HG02981 (cell line): ENCODE measurements at regions not wholly inside any gene's neighbourhood (a gene's known extent, or its start where the extent isn't known, plus 50 kb on each side); places are given as distances from the start of the nearest gene placed in this dataset.
"Not testable (repeated sequence)": the region's sequence is repeated elsewhere in the genome, so short reads cannot be mapped to it uniquely, and the experiment has no call there.

Experiments used
- ATAC-seq: cut with Tn5 transposase; IDR thresholded peaks from one replicate; pipeline ENCODE4 v1.9.1; 2021; ENCODE audit warnings: mild to moderate bottlenecking, moderate library complexity; ENCODE audit not compliant: unreplicated experiment

DNA sequence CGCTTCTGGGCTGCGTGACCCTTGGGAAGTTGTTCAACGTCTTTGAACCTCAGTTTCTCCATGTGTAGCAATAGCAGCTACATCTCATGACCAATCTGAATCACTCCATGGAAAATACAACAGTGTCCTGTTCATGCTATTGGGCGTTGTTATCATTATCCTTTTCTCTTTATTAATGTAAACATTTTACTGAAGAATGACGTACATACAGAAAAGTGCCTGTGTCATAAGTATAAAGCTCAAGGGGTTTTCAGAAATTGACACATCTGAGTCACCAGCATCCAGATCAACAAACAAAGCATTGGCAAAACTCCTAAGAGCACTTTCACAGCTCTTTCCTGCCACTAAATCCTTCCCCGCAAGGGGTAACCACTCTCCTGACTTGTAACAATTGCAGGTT lies 438.4 kb downstream of the XYLT1 start:
- no peak for ATAC-seq

DNA sequence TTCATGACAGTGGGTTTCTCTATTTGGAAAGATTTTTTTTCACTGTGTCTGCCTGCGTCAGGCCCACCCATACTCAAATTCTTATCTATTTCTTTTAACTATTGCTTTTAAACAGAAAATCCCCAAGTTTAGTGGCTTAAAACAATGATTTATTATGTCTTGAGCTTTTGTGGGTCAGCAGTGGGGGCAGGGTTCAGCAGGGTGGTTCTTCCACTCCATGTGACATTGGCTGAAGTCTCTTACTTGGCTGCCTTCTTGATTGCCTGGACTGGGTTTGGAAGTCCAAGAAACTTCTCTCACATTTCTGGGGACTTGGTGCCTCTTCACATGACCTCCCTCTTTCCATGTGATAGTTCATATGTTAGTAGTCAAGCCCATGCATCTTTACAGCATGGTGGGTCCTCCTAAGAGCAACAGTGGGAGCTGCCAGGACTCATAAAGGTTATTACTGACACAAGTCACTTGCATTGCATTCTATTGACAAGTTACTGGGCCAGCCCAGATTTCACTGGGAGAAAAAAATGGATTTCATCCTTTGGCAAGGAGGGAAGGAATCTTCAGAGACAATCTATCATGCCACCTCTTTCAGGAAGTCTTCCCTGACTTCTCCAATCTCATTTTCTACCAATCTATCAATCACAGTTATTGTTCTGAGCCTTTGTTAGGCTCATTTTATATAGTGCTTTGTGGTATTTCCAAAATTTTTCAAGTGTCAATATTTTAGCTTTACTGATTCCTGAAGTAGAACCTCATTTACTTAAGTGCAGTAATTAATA lies 436.1 kb downstream of the XYLT1 start:
- no peak for ATAC-seq

DNA sequence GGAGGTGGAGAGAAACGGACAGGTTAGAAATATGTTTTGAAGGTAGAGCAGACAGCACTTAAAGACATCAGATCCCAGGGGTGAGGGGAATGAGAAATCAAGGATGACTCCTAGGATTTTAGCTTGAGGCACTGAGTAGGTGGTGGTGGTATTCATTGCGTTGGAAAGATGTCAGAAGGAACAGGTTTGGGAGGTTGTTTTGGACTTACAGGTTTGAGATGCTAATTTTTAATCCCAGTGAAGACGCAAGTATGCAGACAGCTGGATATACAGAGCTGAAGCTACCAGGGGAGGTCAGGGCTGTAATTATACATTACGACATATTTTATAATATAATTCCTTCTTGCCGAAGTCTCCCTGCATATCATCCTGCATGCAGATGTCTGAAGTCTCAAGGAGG lies 433.3 kb downstream of the XYLT1 start:
- no peak for ATAC-seq

DNA sequence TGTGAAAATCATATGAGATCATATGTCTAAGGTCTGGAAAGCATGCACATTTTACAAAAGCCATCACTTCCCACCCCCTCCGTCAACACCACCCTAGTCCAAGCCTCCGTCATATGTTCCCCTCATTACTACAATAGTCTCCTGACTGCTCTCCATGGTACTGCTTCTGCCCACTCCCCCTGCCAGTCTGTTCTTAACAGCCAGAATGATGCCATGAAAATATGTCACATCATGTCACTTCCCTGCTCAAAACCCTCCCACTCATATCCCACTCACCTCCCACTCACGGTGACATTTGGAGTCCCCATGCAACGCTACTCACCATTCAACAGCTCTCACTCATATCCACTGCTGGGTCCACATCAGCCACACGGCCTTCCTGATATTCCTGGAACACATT lies 432.3 kb downstream of the XYLT1 start:
- ATAC-seq = no peak

DNA sequence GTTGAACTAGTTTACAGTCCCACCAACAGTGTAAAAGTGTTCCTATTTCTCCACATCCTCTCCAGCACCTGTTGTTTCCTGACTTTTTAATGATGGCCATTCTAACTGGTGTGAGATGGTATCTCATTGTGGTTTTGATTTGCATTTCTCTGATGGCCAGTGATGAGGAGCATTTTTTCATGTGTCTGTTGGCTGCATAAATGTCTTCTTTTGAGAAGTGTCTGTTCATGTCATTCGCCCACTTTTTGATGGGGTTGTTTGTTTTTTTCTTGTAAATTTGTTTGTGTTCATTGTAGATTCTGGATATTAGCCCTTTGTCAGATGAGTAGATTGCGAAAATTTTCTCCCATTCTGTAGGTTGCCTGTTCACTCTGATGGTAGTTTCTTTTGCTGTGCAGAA lies 421.7 kb downstream of the XYLT1 start:
- ATAC-seq = not testable (repeated sequence)

DNA sequence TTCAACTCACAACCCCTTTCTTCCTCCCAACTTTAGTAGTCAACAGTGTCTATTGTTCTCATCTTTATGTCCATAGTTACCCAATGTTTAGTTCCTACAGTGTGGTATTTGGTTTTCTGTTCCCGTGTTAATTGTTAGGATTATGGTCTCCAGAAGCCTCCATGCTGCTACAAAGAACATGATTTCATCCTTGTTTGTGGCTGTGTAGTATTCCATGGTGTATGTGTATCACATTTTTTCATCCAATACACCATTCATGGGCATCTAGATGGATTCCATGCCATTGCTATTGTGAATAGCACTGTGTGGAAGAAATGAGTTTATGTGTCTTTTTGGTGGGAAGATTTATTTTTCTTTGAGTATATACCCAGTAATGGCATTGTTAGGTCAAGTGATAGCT lies 420.3 kb downstream of the XYLT1 start:
- ATAC-seq = no peak
